Rectal smooth muscle tissue (tissue), 1 donor: ENCODE measurements at regions not wholly inside any gene's neighbourhood (a gene's known extent, or its start where the extent isn't known, plus 50 kb on each side); places are given as distances from the start of the nearest gene placed in this dataset.
"Not testable (repeated sequence)": the region's sequence is repeated elsewhere in the genome, so short reads cannot be mapped to it uniquely, and the experiment has no call there.

Source experiments
- H3K27ac ChIP-seq: one replicate; pipeline ENCODE4 v1.7.0; 2013; ENCODE audit warnings: low read depth, low read length, inconsistent platforms
- H3K27me3 ChIP-seq: one replicate; pipeline ENCODE4 v1.7.0; 2013; ENCODE audit warnings: low read length; ENCODE audit not compliant: control insufficient read depth, insufficient read depth
- H3K36me3 ChIP-seq: one replicate; pipeline ENCODE4 v1.7.0; 2013; ENCODE audit warnings: low read length; ENCODE audit not compliant: control insufficient read depth, insufficient read depth
- H3K4me1 ChIP-seq: one replicate; pipeline ENCODE4 v1.7.0; 2013; ENCODE audit warnings: low read length; ENCODE audit not compliant: control insufficient read depth, insufficient read depth
- H3K4me3 ChIP-seq: one replicate; pipeline ENCODE4 v1.7.0; 2013; ENCODE audit warnings: low read length
- H3K9ac ChIP-seq: one replicate; pipeline ENCODE4 v1.7.0; 2013; ENCODE audit warnings: low read length

- H3K4me3 ChIP-seq, H3K9ac ChIP-seq, H3K27me3 ChIP-seq, H3K4me1 ChIP-seq, H3K36me3 ChIP-seq, H3K27ac ChIP-seq: not testable (repeated sequence)
Measured at GRCh38 chr21:15979493-15979892, 249.7 kb downstream of the USP25 start.

- H3K4me1 ChIP-seq = no peaks in the 10 kb centered on the region
- no peak overlapping the region for H3K27ac ChIP-seq
- H3K9ac ChIP-seq = no peak overlapping the region
- no peaks in the 10 kb centered on the region for H3K27me3 ChIP-seq
- no peak overlapping the region for H3K4me3 ChIP-seq
- no peaks in the 10 kb centered on the region for H3K36me3 ChIP-seq
Measured at GRCh38 chr21:15986277-15986676, 256.5 kb downstream of the USP25 start.

GRCh38 chr21:15992171-15992570 lies 262.4 kb downstream of the USP25 start:
- no peak overlapping the region for H3K9ac ChIP-seq
- no peak overlapping the region for H3K27ac ChIP-seq
- H3K36me3 ChIP-seq = no peaks in the 10 kb centered on the region
- no peaks in the 10 kb centered on the region for H3K27me3 ChIP-seq
- H3K4me3 ChIP-seq = no peak overlapping the region
- no peaks in the 10 kb centered on the region for H3K4me1 ChIP-seq

- Histone ChIP-seq H3K4me1 (no peaks in the 10 kb centered on the region), H3K4me3 (no peak overlapping the region), H3K36me3 (no peaks in the 10 kb centered on the region), H3K27ac (no peak overlapping the region), H3K27me3 (no peaks in the 10 kb centered on the region), H3K9ac (no peak overlapping the region)
Measured at GRCh38 chr21:15993951-15994350, 264.2 kb downstream of the USP25 start.

- Histone ChIP-seq H3K4me3 (no peak overlapping the region), H3K27ac (no peak overlapping the region), H3K27me3 (no peaks in the 10 kb centered on the region), H3K9ac (no peak overlapping the region), H3K36me3 (no peaks in the 10 kb centered on the region), H3K4me1 (no peaks in the 10 kb centered on the region)
Measured at GRCh38 chr21:15999741-16000140, 270.0 kb downstream of the USP25 start.

GRCh38 chr21:16002874-16003466 lies 273.2 kb downstream of the USP25 start:
- no peak overlapping the region for H3K9ac ChIP-seq
- no peaks in the 10 kb centered on the region for H3K27me3 ChIP-seq
- H3K4me1 ChIP-seq = no peaks in the 10 kb centered on the region
- H3K36me3 ChIP-seq = no peaks in the 10 kb centered on the region
- no peak overlapping the region for H3K27ac ChIP-seq
- no peak overlapping the region for H3K4me3 ChIP-seq

- H3K36me3 ChIP-seq = no peaks in the 10 kb centered on the region
- H3K4me3 ChIP-seq = no peak overlapping the region
- no peak overlapping the region for H3K9ac ChIP-seq
- H3K27ac ChIP-seq = no peak overlapping the region
- no peaks in the 10 kb centered on the region for H3K27me3 ChIP-seq
- no peaks in the 10 kb centered on the region for H3K4me1 ChIP-seq
Measured at GRCh38 chr21:16004086-16004485, 274.3 kb downstream of the USP25 start.

GRCh38 chr21:16004523-16004922 lies 274.7 kb downstream of the USP25 start:
- H3K4me3 ChIP-seq = no peak overlapping the region
- no peak overlapping the region for H3K27ac ChIP-seq
- no peaks in the 10 kb centered on the region for H3K27me3 ChIP-seq
- H3K9ac ChIP-seq = no peak overlapping the region
- H3K4me1 ChIP-seq = no peaks in the 10 kb centered on the region
- no peaks in the 10 kb centered on the region for H3K36me3 ChIP-seq

GRCh38 chr21:16005996-16006395 lies 276.2 kb downstream of the USP25 start:
- H3K4me3 ChIP-seq = no peak overlapping the region
- no peaks in the 10 kb centered on the region for H3K36me3 ChIP-seq
- no peaks in the 10 kb centered on the region for H3K27me3 ChIP-seq
- no peaks in the 10 kb centered on the region for H3K4me1 ChIP-seq
- no peak overlapping the region for H3K9ac ChIP-seq
- H3K27ac ChIP-seq = no peak overlapping the region

GRCh38 chr21:16007943-16008342 lies 278.2 kb downstream of the USP25 start:
- Histone ChIP-seq H3K9ac (no peak overlapping the region), H3K4me1 (no peaks in the 10 kb centered on the region), H3K36me3 (no peaks in the 10 kb centered on the region), H3K27ac (no peak overlapping the region), H3K27me3 (no peaks in the 10 kb centered on the region), H3K4me3 (no peak overlapping the region)

- H3K27ac ChIP-seq = no peak overlapping the region
- no peak overlapping the region for H3K9ac ChIP-seq
- H3K4me3 ChIP-seq = no peak overlapping the region
- no peaks in the 10 kb centered on the region for H3K4me1 ChIP-seq
- no peaks in the 10 kb centered on the region for H3K27me3 ChIP-seq
- H3K36me3 ChIP-seq = no peaks in the 10 kb centered on the region
Measured at GRCh38 chr21:16011719-16012118, 281.9 kb downstream of the USP25 start.

GRCh38 chr21:16013570-16013969 lies 283.8 kb downstream of the USP25 start:
- Histone ChIP-seq H3K27ac (no peak overlapping the region), H3K9ac (no peak overlapping the region), H3K4me1 (no peaks in the 10 kb centered on the region), H3K4me3 (no peak overlapping the region), H3K36me3 (no peaks in the 10 kb centered on the region), H3K27me3 (no peaks in the 10 kb centered on the region)

GRCh38 chr21:16020878-16021277 lies 291.1 kb downstream of the USP25 start:
- no peaks in the 10 kb centered on the region for H3K4me1 ChIP-seq
- no peak overlapping the region for H3K9ac ChIP-seq
- H3K36me3 ChIP-seq = no peaks in the 10 kb centered on the region
- H3K4me3 ChIP-seq = no peak overlapping the region
- no peak overlapping the region for H3K27ac ChIP-seq
- H3K27me3 ChIP-seq = no peaks in the 10 kb centered on the region
